HFFc6 (cell line): ENCODE measurements at regions not wholly inside any gene's neighbourhood (a gene's known extent, or its start where the extent isn't known, plus 50 kb on each side); places are given as distances from the start of the nearest gene placed in this dataset.

Experiments used
- DNase-seq: peaks from one replicate; pipeline ENCODE4 v3.0.0-alpha.2; 2018
- H3K27ac Mint-ChIP-seq: 2 replicates; pipeline ENCODE4 v1.8.0; 2020; ENCODE audit warnings: mild to moderate bottlenecking, mixed read lengths
- H3K27me3 Mint-ChIP-seq: 2 replicates; pipeline ENCODE4 v1.8.0; 2021; ENCODE audit warnings: mild to moderate bottlenecking, moderate library complexity, mixed read lengths; ENCODE audit not compliant: insufficient read depth
- H3K36me3 Mint-ChIP-seq: 2 replicates; pipeline ENCODE4 v1.8.0; 2021; ENCODE audit warnings: low read depth, mixed read lengths
- H3K4me1 Mint-ChIP-seq: 2 replicates; pipeline ENCODE4 v1.8.0; 2020; ENCODE audit warnings: low read depth, mixed read lengths
- H3K4me3 Mint-ChIP-seq: 2 replicates; pipeline ENCODE4 v1.8.0; 2020; ENCODE audit warnings: mild to moderate bottlenecking, moderate library complexity, mixed read lengths
- H3K9me3 Mint-ChIP-seq: 2 replicates; pipeline ENCODE4 v1.8.0; 2020; ENCODE audit warnings: mild to moderate bottlenecking, mixed read lengths
- TF ChIP-seq, protein P1 (sequence below): fragments of 200-600 bp; sonication (generic); IDR thresholded peaks from 2 replicates; pipeline ENCODE4 v1.5.0; 2021; ENCODE audit warnings: antibody characterized with exemption, mild to moderate bottlenecking

DNA sequence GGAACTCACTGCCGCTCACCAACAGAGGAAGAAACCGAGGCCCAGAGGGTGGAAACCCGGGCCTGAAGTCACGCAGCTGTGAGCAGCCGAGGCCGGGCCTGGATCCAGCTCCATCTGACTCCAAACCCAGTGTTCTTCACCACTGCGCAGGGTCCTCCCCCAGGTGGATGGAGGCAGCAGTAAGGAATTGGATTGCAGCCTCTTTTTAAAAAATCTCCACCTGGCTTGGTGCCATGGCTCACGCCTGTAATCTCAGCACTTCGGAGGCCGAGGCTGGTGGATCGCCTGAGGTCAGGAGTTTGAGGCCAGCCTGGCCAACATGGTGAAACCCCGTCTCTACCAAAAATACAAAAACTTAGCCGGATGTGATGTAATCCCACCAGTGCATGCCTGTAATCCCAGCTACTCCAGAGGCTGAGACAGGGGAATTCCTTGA lies 177.2 kb downstream of the FOXL1 start:
- no peak for DNase-seq
- no peaks in the 10 kb centered on the region for H3K9me3 Mint-ChIP-seq
- H3K4me1 Mint-ChIP-seq = peaks cover 47% of the 10 kb centered on the region
- TF ChIP-seq, protein P1, sequence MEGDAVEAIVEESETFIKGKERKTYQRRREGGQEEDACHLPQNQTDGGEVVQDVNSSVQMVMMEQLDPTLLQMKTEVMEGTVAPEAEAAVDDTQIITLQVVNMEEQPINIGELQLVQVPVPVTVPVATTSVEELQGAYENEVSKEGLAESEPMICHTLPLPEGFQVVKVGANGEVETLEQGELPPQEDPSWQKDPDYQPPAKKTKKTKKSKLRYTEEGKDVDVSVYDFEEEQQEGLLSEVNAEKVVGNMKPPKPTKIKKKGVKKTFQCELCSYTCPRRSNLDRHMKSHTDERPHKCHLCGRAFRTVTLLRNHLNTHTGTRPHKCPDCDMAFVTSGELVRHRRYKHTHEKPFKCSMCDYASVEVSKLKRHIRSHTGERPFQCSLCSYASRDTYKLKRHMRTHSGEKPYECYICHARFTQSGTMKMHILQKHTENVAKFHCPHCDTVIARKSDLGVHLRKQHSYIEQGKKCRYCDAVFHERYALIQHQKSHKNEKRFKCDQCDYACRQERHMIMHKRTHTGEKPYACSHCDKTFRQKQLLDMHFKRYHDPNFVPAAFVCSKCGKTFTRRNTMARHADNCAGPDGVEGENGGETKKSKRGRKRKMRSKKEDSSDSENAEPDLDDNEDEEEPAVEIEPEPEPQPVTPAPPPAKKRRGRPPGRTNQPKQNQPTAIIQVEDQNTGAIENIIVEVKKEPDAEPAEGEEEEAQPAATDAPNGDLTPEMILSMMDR = no peak
- no peaks in the 10 kb centered on the region for H3K36me3 Mint-ChIP-seq
- no peak overlapping the region for H3K4me3 Mint-ChIP-seq
- H3K27ac Mint-ChIP-seq = no peak overlapping the region
- peaks cover 2% of the 10 kb centered on the region for H3K27me3 Mint-ChIP-seq

DNA sequence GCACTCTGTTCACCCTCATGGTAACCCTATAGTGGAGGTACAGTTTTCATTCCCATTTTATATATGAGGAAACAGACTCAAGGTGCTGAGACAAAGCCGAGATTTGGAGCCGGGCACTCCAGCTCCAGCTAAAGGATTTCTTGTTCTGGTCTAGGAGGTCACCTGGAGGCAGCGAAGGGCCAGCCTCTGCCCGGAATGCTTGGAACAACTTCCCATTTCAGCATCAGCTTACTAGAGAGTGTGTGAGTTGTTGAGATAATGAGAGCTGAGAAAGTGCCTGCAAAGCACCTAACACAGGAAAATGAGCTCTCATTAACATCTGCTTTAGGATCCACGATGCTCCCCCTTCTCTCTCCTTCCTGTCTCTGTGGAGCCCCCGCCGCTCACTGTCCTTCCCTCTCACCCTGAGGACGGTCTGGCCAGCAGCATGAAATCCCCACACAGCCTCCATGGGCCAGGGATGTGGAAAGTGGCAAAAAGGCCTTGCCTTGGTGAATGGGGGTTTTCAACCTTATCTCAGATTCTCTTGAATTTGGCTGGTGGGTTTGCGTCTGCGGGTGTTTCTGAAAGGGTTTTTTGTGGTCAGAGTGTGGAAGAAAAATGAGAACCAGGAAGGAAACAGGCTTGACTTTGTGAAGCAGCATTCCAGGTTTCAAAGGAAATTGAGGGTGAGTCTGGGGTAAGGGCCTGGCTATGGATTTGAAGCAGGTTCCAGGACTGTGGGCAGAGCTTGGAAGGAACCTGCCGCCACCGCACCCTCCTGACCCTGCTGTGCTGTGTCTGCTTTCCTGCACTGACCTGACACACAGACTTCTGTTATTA lies 178.7 kb downstream of the FOXL1 start:
- Mint-ChIP-seq H3K9me3 (no peaks in the 10 kb centered on the region), H3K27ac (no peak overlapping the region), H3K4me3 (no peak overlapping the region), H3K36me3 (no peaks in the 10 kb centered on the region), H3K27me3 (peaks cover 3% of the 10 kb centered on the region), H3K4me1 (peaks cover 46% of the 10 kb centered on the region)
- DNase-seq = no peak
- TF ChIP-seq, protein P1 = no peak

DNA sequence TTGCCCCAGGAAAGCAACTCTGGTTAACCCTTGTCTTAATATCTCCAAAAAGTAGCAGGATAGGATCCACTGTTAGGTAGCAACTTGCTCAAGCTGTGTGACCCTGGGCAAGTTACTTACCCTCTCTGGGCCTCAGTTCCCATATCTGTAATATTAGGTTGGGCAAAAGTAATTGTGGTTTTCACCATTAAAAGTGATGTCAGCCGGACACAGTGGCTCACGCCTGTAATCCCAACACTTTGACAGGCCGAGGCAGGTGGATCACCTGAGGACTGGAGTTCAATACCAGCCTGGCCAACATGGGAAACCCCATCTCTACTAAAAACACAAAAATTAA lies 179.3 kb downstream of the FOXL1 start:
- Mint-ChIP-seq H3K4me1 (peaks cover 46% of the 10 kb centered on the region), H3K36me3 (no peaks in the 10 kb centered on the region), H3K27ac (no peak overlapping the region), H3K9me3 (no peaks in the 10 kb centered on the region), H3K4me3 (no peak overlapping the region), H3K27me3 (peaks cover 4% of the 10 kb centered on the region)
- TF ChIP-seq, protein P1 = no peak
- no peak for DNase-seq

DNA sequence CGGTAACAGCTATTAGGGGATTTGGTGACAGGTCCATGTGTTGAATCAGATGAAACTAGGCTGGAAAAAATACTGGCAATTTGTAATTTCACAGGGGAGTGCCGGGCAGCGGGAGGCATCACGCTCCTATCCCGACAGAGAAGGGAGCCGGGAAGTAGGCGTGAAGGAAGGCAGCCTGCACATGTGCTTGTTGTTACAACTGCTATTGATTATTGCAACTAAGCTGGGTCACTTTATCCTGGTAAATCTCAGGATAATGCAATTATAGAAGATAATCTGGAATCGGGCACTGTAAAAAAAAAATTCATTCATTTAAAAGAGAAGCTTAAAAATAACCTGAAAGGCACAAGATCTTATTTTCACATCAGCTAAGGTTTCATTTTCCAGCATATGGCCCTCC lies 180.6 kb downstream of the FOXL1 start:
- peaks cover 46% of the 10 kb centered on the region for H3K4me1 Mint-ChIP-seq
- H3K36me3 Mint-ChIP-seq = no peaks in the 10 kb centered on the region
- peaks cover 12% of the 10 kb centered on the region for H3K27me3 Mint-ChIP-seq
- no peak overlapping the region for H3K27ac Mint-ChIP-seq
- TF ChIP-seq, protein P1 = no peak
- DNase-seq = no peak
- H3K9me3 Mint-ChIP-seq = no peaks in the 10 kb centered on the region
- H3K4me3 Mint-ChIP-seq = no peak overlapping the region; the same call in 1 of the 2 replicates

DNA sequence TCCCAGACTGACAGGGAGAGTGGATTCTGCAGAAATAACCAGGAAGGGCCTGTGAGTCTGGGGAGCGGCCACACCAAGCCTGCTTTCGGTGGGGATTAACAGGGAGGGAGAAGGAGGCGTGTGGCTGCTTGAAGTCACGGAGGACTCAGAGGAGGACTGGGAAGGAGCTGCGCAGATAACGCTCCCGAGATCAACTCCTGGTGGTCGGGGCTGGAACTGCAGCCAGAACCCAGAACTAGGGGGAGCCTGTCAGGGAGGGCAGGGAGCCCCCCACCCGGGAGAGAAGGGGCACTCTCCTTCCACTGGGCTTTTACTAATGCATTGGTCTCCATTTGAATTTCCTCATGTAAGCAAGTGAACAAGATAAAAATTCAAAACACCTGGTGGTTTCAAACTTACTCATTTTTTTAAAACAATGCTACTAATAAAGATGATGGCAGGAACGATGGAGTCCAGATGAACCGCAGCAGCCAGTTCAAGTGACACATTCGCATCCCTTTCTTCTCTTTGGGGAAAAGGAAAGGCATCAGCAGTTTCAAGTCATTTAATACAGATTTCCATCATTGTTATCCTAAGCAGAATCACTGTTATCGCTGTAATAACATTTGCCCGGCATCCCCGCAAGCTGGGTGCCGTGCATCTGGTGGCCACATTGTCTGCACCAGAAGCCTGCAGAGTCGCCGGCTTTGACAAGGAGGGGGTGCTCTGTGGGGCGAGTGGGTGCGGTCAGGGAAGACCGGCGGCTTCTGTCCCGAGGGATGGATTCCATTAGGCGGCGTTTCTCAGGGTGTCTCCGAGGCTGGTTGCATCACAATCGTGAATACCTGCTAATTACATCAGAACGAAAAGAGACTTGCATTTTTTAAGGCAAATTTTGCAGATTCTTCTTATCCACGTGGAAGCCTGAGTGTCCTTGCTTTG lies 183.0 kb downstream of the FOXL1 start:
- peak; percentile 61 for DNase-seq
- TF ChIP-seq, protein P1 = peak; percentile 97
- peaks cover 55% of the 10 kb centered on the region for H3K4me1 Mint-ChIP-seq
- H3K36me3 Mint-ChIP-seq = no peaks in the 10 kb centered on the region
- H3K27ac Mint-ChIP-seq = peak overlapping the region; percentile 66
- H3K4me3 Mint-ChIP-seq = peak overlapping the region; percentile 87
- peaks cover 19% of the 10 kb centered on the region for H3K27me3 Mint-ChIP-seq
- no peaks in the 10 kb centered on the region for H3K9me3 Mint-ChIP-seq
